Osteoblast (primary cell): ENCODE measurements at regions not wholly inside any gene's neighbourhood (a gene's known extent, or its start where the extent isn't known, plus 50 kb on each side); places are given as distances from the start of the nearest gene placed in this dataset.

ENCODE experiments used
- DNase-seq: peaks from one replicate; pipeline ENCODE4 v3.0.0; 2011; ENCODE audit warnings: low spot score, mixed read lengths; ENCODE audit not compliant: insufficient read length; ENCODE audit errors: missing footprints
- H2AFZ ChIP-seq: 2 replicates; pipeline ENCODE4 v1.6.0; 2011; ENCODE audit warnings: mild to moderate bottlenecking, low read length
- H3K27ac ChIP-seq: 2 replicates; pipeline ENCODE4 v1.5.1; 2011; ENCODE audit warnings: mild to moderate bottlenecking, low read depth, low read length, moderate library complexity
- H3K27me3 ChIP-seq: 2 replicates; pipeline ENCODE4 v1.6.0; 2012; ENCODE audit warnings: mild to moderate bottlenecking, control low read depth, inconsistent platforms, low read length, moderate library complexity; ENCODE audit not compliant: insufficient read depth
- H3K36me3 ChIP-seq: 2 replicates; pipeline ENCODE4 v1.5.1; 2011; ENCODE audit warnings: mild to moderate bottlenecking, low read length, control low read depth, moderate library complexity; ENCODE audit not compliant: insufficient read depth
- H3K4me1 ChIP-seq: 2 replicates; pipeline ENCODE4 v1.5.1; 2011; ENCODE audit warnings: mild to moderate bottlenecking, low read length, control low read depth, moderate library complexity; ENCODE audit not compliant: insufficient read depth
- H3K4me2 ChIP-seq: 2 replicates; pipeline ENCODE4 v1.6.0; 2011; ENCODE audit warnings: mild to moderate bottlenecking, low read length; ENCODE audit not compliant: insufficient read depth
- H3K4me3 ChIP-seq: fragments of 200-600 bp; sonication (generic); 3 replicates; pipeline ENCODE4 v1.5.1; 2012; ENCODE audit warnings: mild to moderate bottlenecking, low read length, inconsistent platforms; ENCODE audit not compliant: insufficient read depth
- H3K79me2 ChIP-seq: 2 replicates; pipeline ENCODE4 v1.6.0; 2012; ENCODE audit warnings: mild to moderate bottlenecking, low read length, control low read depth, inconsistent platforms; ENCODE audit not compliant: insufficient read depth
- H3K9me3 ChIP-seq: 2 replicates; pipeline ENCODE4 v1.5.1; 2011; ENCODE audit warnings: low read depth, low read length, control low read depth
- H4K20me1 ChIP-seq: 2 replicates; pipeline ENCODE4 v1.6.0; 2012; ENCODE audit warnings: mild to moderate bottlenecking, low read length, control low read depth; ENCODE audit not compliant: insufficient read depth
- CTCF ChIP-seq: IDR thresholded peaks from 2 replicates; pipeline ENCODE4 v1.5.1; 2011; ENCODE audit warnings: mild to moderate bottlenecking, low read depth, low read length, moderate library complexity; ENCODE audit errors: extremely low read depth

- H3K4me2 ChIP-seq, result peak overlapping the region; percentile 63
Measured at GRCh38 chr2:145095641-145096435, 575.9 kb upstream of the ZEB2 start.

GRCh38 chr2:145094370-145094769 lies 574.5 kb upstream of the ZEB2 start:
- Histone ChIP-seq H3K9me3 (no peaks in the 10 kb centered on the region), H3K36me3 (no peaks in the 10 kb centered on the region), H3K79me2 (no peaks in the 10 kb centered on the region), H3K27me3 (no peaks in the 10 kb centered on the region), H3K4me3 (no peak overlapping the region), H3K4me2 (no peak overlapping the region), H2AFZ (no peak overlapping the region), H4K20me1 (no peaks in the 10 kb centered on the region), H3K27ac (peak overlapping the region; percentile 6), H3K4me1 (peaks cover 37% of the 10 kb centered on the region)
- TF ChIP-seq CTCF, result no peak
- DNase-seq, result no peak

More at GRCh38 chr2:145095641-145096435, 575.9 kb upstream of the ZEB2 start:
- Histone ChIP-seq H2AFZ (peak overlapping the region; percentile 20), H3K4me1 (peaks cover 39% of the 10 kb centered on the region), H3K27me3 (no peaks in the 10 kb centered on the region), H3K27ac (peak overlapping the region; percentile 91), H3K79me2 (no peaks in the 10 kb centered on the region), H3K36me3 (no peaks in the 10 kb centered on the region), H4K20me1 (no peaks in the 10 kb centered on the region), H3K9me3 (no peaks in the 10 kb centered on the region), H3K4me3 (no peak overlapping the region)
- no peak for TF ChIP-seq CTCF
- no peak for DNase-seq

GRCh38 chr2:145091967-145092366 lies 572.0 kb upstream of the ZEB2 start:
- H3K4me1 ChIP-seq, result peaks cover 36% of the 10 kb centered on the region
- H3K27me3 ChIP-seq, result no peaks in the 10 kb centered on the region
- peak overlapping the region; percentile 48 for H3K4me2 ChIP-seq
- DNase-seq, result no peak
- H2AFZ ChIP-seq, result no peak overlapping the region
- no peaks in the 10 kb centered on the region for H3K79me2 ChIP-seq
- H4K20me1 ChIP-seq, result no peaks in the 10 kb centered on the region
- H3K4me3 ChIP-seq, result no peak overlapping the region
- H3K36me3 ChIP-seq, result no peaks in the 10 kb centered on the region
- no peaks in the 10 kb centered on the region for H3K9me3 ChIP-seq
- H3K27ac ChIP-seq, result peak overlapping the region; percentile 72
- TF ChIP-seq CTCF, result no peak

- Histone ChIP-seq H3K9me3 (no peaks in the 10 kb centered on the region), H3K4me2 (peak overlapping the region; percentile 48)
- peak; percentile 66 for DNase-seq
Measured at GRCh38 chr2:145090841-145091761, 571.2 kb upstream of the ZEB2 start.

More at GRCh38 chr2:145090841-145091761, 571.2 kb upstream of the ZEB2 start:
- Histone ChIP-seq H3K4me1 (peaks cover 29% of the 10 kb centered on the region), H3K27me3 (no peaks in the 10 kb centered on the region), H3K79me2 (no peaks in the 10 kb centered on the region), H2AFZ (no peak overlapping the region), H3K27ac (peak overlapping the region; percentile 72), H3K36me3 (no peaks in the 10 kb centered on the region), H4K20me1 (no peaks in the 10 kb centered on the region), H3K4me3 (no peak overlapping the region)
- TF ChIP-seq CTCF, result no peak
